ENCODE measurements at regions not wholly inside any gene's neighbourhood (a gene's known extent, or its start where the extent isn't known, plus 50 kb on each side); places are given as distances from the start of the nearest gene placed in this dataset.

DNA sequence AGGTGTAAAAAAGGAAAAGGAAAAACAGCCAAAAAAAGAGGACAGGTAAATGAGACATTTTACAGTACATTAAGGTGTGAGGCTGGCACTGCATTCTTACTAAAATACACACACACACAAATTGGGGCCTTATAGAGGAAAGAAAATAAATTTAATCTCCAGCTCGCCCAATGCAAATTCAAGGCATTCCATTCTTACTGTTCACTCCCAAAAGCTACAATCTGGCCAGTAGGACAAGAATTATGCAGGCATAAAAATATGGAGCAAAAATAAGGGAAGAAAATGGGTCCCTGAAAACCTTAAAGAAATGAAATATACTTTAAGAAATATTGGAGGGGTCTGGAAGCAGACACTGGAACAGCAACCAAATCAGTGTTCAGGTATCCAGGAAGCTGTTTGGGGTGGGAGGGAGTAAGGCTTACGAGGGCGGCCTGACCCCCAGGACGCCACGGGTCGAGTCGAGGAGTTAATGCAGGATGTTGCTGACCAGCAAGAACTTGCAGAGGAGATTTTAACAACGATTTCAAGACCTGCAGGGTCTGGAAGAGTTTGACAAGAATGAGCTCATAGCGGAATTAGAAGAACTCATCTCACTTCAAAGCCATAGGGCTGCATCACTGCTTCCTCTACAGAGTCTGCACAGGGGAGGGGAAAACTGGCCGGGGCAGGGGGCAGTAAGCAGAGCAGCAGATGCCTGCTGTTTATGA lies 245.5 kb downstream of the TBL1XR1 start:
- DNase-seq (ENCODE audit: insufficient read length, low spot score) (no peak), FAIRE-seq (no peak)

DNA sequence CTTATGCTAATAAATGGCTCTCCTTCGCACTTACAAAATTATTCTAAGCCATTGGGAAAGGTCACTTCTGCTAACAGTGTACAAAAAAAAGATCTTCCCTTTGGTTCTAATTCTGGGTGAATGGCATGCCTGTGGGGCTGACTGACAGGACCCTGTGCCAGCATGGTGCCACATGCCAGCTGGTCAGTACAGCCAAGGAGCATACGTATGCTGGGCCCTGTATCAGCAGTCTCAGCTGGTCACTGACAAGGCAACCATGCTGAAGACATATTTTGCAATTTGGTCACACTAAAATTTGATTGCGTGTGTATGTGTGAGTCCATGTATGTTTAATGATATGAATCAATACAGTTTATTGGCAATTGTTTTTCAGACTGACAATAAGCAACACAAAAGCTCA lies 246.1 kb downstream of the TBL1XR1 start:
- FAIRE-seq (no peak), DNase-seq (ENCODE audit: insufficient read length, low spot score) (no peak)
- TF ChIP-seq POU2F2 (IDR thresholded peaks at IDR 0.05; ENCODE audit: low read depth, low read length) (no peak), POLR2A (IDR thresholded peaks at IDR 0.05; ENCODE audit: low read depth, low read length) (no peak), PAX5 (IDR thresholded peaks at IDR 0.05; ENCODE audit: insufficient read depth, low read length, severe bottlenecking) (no peak), POLR2AphosphoS5 (IDR thresholded peaks at IDR 0.05; ENCODE audit: low read depth, low read length) (no peak), SPI1 (IDR thresholded peaks at IDR 0.05; ENCODE audit: low read depth, low read length) (no peak), TAF1 (IDR thresholded peaks at IDR 0.05; ENCODE audit: low read depth, low read length) (no peak)

More for the DNA sequence above, 245.5 kb downstream of the TBL1XR1 start:
- TF ChIP-seq PAX5 (IDR thresholded peaks at IDR 0.05; ENCODE audit: insufficient read depth, low read length, severe bottlenecking): no peak
- no peak for TF ChIP-seq POLR2A (IDR thresholded peaks at IDR 0.05; ENCODE audit: low read depth, low read length)
- no peak for TF ChIP-seq SPI1 (IDR thresholded peaks at IDR 0.05; ENCODE audit: low read depth, low read length)
- TF ChIP-seq POU2F2 (IDR thresholded peaks at IDR 0.05; ENCODE audit: low read depth, low read length): no peak
- no peak for TF ChIP-seq POLR2AphosphoS5 (IDR thresholded peaks at IDR 0.05; ENCODE audit: low read depth, low read length)
- no peak for TF ChIP-seq TAF1 (IDR thresholded peaks at IDR 0.05; ENCODE audit: low read depth, low read length)

DNA sequence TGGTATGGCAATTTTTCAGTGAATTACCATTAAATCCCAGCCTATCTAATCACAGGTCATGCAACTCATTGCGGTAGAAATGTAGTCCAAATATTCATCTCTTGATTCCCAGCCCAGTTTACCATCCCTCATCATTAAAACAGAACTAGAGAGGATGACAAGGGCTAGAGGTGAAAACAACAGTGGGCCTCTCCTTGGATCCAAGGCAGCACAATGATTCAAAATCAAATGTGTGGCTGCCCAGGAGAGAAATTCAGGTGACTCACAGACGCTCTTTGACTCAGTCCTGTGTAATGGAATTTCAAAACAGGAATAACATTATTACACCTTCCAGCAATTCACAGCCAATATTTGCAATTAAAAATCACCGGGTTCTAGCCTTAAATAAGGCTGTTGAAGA lies 246.5 kb downstream of the TBL1XR1 start:
- no peak for DNase-seq (ENCODE audit: insufficient read length, low spot score)
- FAIRE-seq: no peak
- TF ChIP-seq POLR2AphosphoS5 (IDR thresholded peaks at IDR 0.05; ENCODE audit: low read depth, low read length): no peak
- no peak for TF ChIP-seq POU2F2 (IDR thresholded peaks at IDR 0.05; ENCODE audit: low read depth, low read length)
- TF ChIP-seq SPI1 (IDR thresholded peaks at IDR 0.05; ENCODE audit: low read depth, low read length): no peak
- TF ChIP-seq PAX5 (IDR thresholded peaks at IDR 0.05; ENCODE audit: insufficient read depth, low read length, severe bottlenecking): no peak
- no peak for TF ChIP-seq TAF1 (IDR thresholded peaks at IDR 0.05; ENCODE audit: low read depth, low read length)
- no peak for TF ChIP-seq POLR2A (IDR thresholded peaks at IDR 0.05; ENCODE audit: low read depth, low read length)

GRCh38 chr3:176948151-176948550 lies 249.1 kb downstream of the TBL1XR1 start:
- FAIRE-seq (no peak), DNase-seq (ENCODE audit: insufficient read length, low spot score) (no peak)
- TF ChIP-seq POU2F2 (IDR thresholded peaks at IDR 0.05; ENCODE audit: low read depth, low read length) (no peak), POLR2A (IDR thresholded peaks at IDR 0.05; ENCODE audit: low read depth, low read length) (no peak), TAF1 (IDR thresholded peaks at IDR 0.05; ENCODE audit: low read depth, low read length) (no peak), SPI1 (IDR thresholded peaks at IDR 0.05; ENCODE audit: low read depth, low read length) (no peak), PAX5 (IDR thresholded peaks at IDR 0.05; ENCODE audit: insufficient read depth, low read length, severe bottlenecking) (no peak), POLR2AphosphoS5 (IDR thresholded peaks at IDR 0.05; ENCODE audit: low read depth, low read length) (no peak)

GRCh38 chr3:176946202-176946601 lies 251.1 kb downstream of the TBL1XR1 start:
- DNase-seq (ENCODE audit: insufficient read length, low spot score) (no peak), FAIRE-seq (no peak)
- TF ChIP-seq SPI1 (IDR thresholded peaks at IDR 0.05; ENCODE audit: low read depth, low read length) (no peak), TAF1 (IDR thresholded peaks at IDR 0.05; ENCODE audit: low read depth, low read length) (no peak), POLR2A (IDR thresholded peaks at IDR 0.05; ENCODE audit: low read depth, low read length) (no peak), POU2F2 (IDR thresholded peaks at IDR 0.05; ENCODE audit: low read depth, low read length) (no peak)

DNA sequence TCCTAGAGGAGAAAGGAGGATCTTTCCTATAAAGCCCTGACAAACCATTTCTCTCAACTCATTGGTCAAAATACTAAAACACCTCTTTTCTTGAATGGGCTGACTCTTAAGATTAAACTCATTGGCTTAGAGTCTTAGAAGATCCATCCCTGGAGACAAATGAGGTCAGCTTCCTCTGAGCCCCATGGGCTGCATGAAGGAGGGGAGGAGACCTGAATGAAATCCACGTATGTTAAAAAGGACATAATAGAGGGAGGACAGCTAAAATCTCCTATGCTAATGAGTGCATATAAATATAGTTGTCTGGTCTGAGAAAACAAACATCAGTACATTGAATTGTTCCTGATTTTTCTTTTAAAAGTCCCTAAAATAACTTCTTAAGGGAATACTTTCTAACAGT lies 255.0 kb downstream of the TBL1XR1 start:
- TF ChIP-seq TAF1 (IDR thresholded peaks at IDR 0.05; ENCODE audit: low read depth, low read length) (no peak), POU2F2 (IDR thresholded peaks at IDR 0.05; ENCODE audit: low read depth, low read length) (no peak), POLR2A (IDR thresholded peaks at IDR 0.05; ENCODE audit: low read depth, low read length) (no peak), POLR2AphosphoS5 (IDR thresholded peaks at IDR 0.05; ENCODE audit: low read depth, low read length) (no peak), PAX5 (IDR thresholded peaks at IDR 0.05; ENCODE audit: insufficient read depth, low read length, severe bottlenecking) (no peak), SPI1 (IDR thresholded peaks at IDR 0.05; ENCODE audit: low read depth, low read length) (no peak)
- FAIRE-seq (no peak), DNase-seq (ENCODE audit: insufficient read length, low spot score) (no peak)

- FAIRE-seq: no peak
- TF ChIP-seq POLR2A (IDR thresholded peaks at IDR 0.05; ENCODE audit: low read depth, low read length): no peak
- TF ChIP-seq POU2F2 (IDR thresholded peaks at IDR 0.05; ENCODE audit: low read depth, low read length): no peak
- no peak for TF ChIP-seq TAF1 (IDR thresholded peaks at IDR 0.05; ENCODE audit: low read depth, low read length)
- no peak for TF ChIP-seq POLR2AphosphoS5 (IDR thresholded peaks at IDR 0.05; ENCODE audit: low read depth, low read length)
- TF ChIP-seq SPI1 (IDR thresholded peaks at IDR 0.05; ENCODE audit: low read depth, low read length): no peak
- no peak for TF ChIP-seq PAX5 (IDR thresholded peaks at IDR 0.05; ENCODE audit: insufficient read depth, low read length, severe bottlenecking)
Observed at GRCh38 chr3:176941689-176942088, 255.6 kb downstream of the TBL1XR1 start.

GRCh38 chr3:176939022-176939817 lies 258.1 kb downstream of the TBL1XR1 start:
- DNase-seq (ENCODE audit: insufficient read length, low spot score) (peak; percentile 25), FAIRE-seq (peak; percentile 91)
- TF ChIP-seq PAX5 (IDR thresholded peaks at IDR 0.05; ENCODE audit: insufficient read depth, low read length, severe bottlenecking) (no peak), POU2F2 (IDR thresholded peaks at IDR 0.05; ENCODE audit: low read depth, low read length) (no peak), SPI1 (IDR thresholded peaks at IDR 0.05; ENCODE audit: low read depth, low read length) (no peak), POLR2AphosphoS5 (IDR thresholded peaks at IDR 0.05; ENCODE audit: low read depth, low read length) (no peak)

More at GRCh38 chr3:176941689-176942088, 255.6 kb downstream of the TBL1XR1 start:
- no peak for DNase-seq (ENCODE audit: insufficient read length, low spot score)

DNA sequence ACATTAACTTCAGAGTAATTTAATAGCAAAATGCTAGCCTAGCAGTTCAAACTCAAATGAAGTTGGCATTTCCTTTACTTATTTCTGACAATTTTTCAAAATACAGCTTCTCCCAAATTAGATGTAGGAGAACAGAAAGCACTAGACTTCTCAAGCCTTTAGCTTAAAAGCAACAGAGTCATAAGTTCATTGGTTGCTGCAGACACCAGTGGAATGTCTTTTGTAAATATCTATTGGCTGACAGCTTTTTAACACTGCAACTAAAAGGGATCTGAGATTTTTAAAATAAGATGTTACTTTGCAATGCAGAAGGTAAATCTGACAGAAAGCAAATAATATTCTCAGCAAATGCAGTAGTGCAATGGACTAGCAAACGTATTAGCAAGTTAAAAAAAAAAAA lies 259.3 kb downstream of the TBL1XR1 start:
- no peak for DNase-seq (ENCODE audit: insufficient read length, low spot score)

More for the DNA sequence above, 259.3 kb downstream of the TBL1XR1 start:
- TF ChIP-seq PAX5 (IDR thresholded peaks at IDR 0.05; ENCODE audit: insufficient read depth, low read length, severe bottlenecking) (no peak), POLR2A (IDR thresholded peaks at IDR 0.05; ENCODE audit: low read depth, low read length) (no peak), POU2F2 (IDR thresholded peaks at IDR 0.05; ENCODE audit: low read depth, low read length) (no peak), SPI1 (IDR thresholded peaks at IDR 0.05; ENCODE audit: low read depth, low read length) (no peak), TAF1 (IDR thresholded peaks at IDR 0.05; ENCODE audit: low read depth, low read length) (no peak), POLR2AphosphoS5 (IDR thresholded peaks at IDR 0.05; ENCODE audit: low read depth, low read length) (no peak)
- FAIRE-seq: no peak

All from GM12891 (cell line).